NCI-H1092 (cell line): ENCODE measurements at regions not wholly inside any gene's neighbourhood (a gene's known extent, or its start where the extent isn't known, plus 50 kb on each side); places are given as distances from the start of the nearest gene placed in this dataset.

Source experiments
- DNase-seq: peaks from one replicate; lab custom pipeline; 2025; lab: John Stamatoyannopoulos, UW

DNA sequence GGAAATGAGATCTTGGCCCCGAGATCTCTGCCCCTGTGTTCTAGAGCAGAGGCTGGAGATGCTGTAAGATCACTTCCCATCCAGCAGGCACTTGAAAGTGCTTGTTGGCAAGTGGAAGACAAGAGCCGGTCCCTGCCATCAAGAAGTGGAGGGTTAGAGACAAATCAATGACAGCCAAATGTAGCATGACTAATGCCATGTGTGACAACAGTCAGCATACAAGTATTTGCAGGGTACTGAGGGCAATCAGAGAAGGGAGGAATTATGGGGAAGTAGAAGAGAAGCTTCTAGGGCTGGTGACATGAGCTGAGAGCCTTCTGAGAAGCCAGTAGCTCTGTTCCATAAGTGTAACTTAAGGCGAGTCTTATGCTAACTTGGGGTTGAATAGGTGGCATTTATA, 58.6 kb downstream of the TMEM17 start:
- no peak for DNase-seq

DNA sequence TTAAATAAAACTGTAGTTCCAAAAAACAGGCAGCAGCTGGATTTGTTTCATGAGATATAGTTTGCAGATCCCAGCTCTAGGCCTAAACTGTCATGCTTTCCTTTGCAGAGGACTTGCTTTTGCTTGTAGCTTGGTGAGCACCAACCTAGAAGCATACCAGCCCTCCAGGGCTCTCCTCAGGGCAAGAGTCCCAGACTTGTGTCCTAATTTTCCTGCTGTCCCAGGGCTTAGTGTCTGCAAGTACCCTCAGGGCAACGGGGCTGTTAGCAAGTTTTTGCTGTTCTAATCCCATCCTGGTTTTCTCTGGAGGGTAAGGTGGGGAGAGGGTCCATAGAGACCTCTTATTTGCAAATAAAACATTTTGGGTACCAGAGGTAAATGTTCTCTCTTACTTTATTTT, 59.5 kb downstream of the TMEM17 start:
- no peak for DNase-seq

- no peak for DNase-seq
Measured at GRCh38 chr2:62443886-62444285, 62.1 kb downstream of the TMEM17 start.

DNA sequence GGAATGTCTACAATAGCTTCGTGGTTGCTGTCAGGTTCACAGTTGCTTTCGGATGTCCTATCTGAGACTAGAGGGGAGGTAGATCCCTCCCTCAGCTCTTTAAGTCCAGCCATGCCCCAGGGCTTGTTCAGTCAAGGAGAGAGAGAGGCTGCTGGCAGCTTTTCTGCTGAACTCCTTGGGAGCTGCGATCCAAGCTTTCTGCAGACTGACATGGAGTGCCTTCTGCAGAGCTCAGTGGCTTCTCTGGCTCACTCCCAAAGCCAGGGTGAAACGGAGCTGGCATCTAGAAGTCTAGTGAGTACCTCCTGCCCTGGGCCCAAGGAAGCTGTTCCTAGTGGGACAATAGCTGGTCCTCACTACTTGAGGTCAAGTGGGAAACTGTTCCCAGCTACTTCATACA, 62.5 kb downstream of the TMEM17 start:
- DNase-seq = no peak

DNA sequence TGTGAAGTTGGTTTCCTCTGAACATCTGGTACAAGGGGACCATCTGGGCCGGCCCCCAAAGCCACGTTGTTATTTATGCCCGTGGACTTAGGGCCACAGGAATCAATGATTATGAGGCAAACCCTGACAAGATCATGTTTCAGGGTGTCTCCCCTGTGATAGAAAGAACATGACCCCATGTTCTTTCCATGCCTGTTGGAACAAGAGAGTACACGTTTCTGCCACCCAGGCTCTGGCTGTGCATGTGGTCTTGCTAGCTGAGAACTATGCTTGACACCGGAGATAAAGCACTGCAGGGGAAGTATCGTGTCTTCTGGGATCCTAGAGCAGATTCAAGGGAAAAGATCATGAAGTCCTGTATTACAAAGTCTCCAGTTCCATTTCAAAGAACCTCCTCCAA, 64.2 kb downstream of the TMEM17 start:
- DNase-seq = no peak

- no peak for DNase-seq
Measured at GRCh38 chr2:62441421-62441820, 64.6 kb downstream of the TMEM17 start.

- no peak for DNase-seq
Measured at GRCh38 chr2:62440281-62440946, 65.6 kb downstream of the TMEM17 start.

DNA sequence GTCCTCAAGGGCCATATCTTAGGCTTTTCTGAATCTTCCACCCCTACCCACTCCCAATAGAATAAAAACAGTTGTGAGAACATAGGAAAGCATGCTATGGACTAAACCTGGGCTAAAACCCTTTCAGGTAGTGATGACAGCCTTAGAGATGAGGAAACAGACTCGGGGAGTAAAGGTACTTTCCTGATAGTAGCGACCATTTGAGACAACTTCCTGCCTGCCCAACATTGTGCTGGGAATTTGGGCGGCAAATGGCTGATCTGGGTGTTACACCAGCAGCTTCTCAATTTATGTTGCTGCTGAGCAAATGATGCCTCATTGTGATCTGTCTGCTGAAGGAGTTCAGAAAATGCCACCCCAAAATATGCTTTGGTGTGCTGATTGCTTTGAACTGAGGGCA, 66.6 kb downstream of the TMEM17 start:
- no peak for DNase-seq

DNA sequence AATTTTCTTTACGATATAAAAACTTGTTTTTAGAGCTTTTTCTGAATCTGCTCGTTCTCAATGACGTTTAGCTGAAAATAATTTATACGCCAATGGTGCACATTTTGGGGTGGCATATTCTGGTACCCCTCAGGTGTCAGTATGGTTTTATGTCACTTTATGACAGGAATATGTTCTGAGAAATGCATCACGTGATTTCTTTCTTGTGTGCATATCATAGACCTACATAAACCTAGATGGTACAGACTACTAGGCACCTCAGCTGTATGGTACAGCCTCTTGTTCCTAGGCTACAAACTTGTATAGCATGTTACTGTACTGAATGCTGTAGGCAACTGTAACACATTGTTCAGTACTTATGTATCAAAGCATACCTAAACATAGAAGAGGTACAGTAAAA, 68.2 kb downstream of the TMEM17 start:
- no peak for DNase-seq

DNA sequence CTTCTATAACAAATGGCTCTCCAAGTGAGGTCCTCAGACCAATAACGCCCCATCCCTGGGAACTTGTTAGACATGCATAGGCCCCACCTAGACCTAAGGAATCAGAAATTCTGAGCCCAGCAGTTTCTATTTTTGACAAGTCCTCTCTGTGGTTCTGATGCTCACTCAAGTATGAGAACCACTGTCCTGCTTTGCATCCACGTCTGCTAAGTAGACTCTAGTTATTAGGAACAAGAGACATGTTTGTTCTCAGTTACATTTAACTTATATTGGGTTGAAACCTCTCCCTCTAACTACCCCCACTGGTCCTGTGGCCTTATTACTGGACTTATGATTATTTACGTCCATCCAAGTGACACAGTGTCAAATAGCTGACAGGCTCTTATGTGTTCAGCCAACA, 70.3 kb downstream of the TMEM17 start:
- no peak for DNase-seq

DNA sequence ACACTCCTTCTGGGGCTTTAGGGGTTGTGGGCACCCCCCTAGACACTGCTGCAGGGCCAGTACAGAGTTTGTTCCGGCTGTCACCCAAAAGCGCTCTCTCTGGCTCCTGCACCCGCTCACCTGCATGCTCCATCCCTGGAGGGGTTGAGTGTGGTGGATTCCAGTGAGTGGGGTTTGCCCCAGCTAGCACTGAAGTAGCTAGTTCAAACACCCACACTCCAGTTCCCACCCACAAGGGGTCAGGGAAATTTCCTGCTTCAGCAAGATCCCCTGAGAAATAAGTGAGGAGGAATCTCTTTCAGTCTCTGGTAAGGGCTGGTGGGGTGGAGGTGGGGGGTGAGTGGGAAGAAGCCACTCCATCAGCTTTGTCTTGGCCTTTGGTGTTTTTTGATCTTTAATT, 73.6 kb downstream of the TMEM17 start:
- DNase-seq = no peak

DNA sequence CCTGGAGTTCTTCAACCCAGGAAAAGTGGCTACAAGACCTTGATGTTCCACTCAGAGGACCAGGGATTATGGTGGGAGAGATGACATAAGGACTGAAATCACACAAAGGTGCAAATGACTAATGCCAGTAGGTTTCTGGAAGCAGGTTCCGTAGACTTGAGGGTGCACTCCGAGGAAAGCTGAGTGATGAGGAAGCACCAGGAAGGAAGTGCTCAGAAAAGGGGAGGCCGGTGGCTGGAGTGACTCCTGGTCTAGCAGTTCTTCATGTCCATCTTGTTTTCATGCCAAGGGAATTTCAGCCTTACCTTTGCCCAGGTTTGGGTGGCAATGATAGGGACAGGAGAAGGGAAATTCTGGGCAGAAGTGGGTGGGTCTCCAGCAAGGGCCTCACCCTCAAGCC, 74.5 kb downstream of the TMEM17 start:
- no peak for DNase-seq

DNA sequence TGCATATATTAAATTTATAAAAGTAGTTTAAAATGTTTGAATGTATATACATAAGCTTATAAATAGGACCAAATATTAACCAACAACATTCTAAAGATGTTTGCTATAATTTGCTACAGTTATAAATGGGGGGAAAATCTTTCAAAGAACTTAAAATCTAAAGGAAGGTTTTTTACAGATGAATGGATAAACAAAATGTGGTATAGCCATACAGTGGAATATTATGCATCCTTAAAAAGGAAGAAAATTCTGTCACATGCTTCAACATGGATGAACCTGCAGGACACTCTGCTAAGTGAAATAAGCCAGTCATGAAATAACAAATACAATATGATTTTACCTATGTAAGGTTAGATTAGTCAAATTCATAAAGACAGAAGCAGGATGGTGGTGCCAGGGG, 75.8 kb downstream of the TMEM17 start:
- DNase-seq = no peak

DNA sequence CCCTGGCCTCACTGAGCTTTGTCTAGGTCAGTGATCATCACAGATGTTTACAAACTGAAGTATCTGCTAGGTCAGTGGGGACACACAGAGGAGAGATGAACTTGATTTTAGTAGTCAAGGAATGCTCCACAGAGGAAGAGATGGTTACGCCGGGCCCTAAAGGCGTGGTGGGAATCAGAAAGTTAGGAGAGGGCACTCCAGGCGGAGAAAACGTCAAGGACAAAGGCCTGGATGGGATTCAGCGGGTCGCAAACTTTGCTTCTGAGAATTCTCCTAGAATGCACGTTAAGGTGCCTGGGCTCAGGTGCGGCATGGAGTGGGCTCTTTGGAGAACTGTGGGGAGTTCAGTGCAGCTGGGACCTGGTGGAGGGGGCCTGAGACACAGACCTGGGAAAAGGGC, 78.8 kb downstream of the TMEM17 start:
- DNase-seq = no peak

DNA sequence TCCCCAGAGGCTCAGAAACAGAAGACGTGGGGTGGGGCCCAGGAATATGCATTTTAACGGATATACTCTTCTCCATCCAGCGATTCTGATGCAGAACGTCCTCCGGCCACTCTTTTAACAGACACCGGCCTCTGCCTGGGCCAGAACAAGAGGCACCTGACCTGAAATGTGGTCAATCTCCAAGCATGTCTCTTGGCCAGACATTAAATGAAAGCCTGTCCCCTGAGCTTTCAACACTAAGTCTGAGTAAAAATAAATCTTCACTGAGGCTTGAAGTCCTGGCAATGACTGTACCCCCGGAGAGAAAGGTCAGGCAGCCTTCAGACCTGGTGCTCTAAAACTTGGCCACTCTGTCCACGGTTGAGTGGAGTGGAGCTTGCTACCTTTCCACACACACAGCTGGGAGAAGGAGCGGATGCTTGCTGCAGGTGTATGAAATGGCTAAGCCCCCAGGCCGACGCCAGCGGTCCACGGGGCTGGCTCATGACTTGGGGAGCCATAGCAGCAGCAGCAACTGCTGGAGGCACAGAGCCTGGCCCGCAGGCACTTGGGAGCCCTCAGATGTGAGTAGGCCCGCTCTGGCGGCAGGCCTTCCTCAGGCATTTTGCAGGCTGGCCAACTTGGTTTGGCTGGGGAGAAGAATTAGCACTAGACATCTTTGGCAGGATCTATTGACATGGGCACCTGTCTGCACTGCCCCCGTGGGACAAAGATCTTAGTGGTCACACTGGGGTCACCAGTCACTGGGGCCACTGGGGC, 79.7 kb downstream of the TMEM17 start:
- DNase-seq = no peak

DNA sequence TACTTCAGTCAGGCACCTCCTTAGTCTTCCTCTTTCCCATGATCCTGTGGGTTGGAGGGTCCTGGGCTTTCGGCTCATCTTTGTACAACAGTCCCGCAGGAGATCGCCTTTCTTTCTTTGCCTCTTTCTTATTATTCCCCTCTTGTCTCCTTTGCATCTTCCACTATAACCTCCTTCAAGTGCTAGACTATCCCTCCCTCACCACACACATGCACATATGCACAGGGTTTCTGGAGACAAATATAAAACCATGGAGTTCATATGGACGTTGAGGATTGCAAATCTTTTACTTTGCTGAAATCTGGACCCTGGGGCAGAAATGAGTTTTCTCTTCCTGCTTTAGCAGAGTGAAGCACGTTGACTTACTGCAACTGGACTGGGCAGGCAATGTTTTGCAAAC, 80.3 kb downstream of the TMEM17 start:
- DNase-seq = no peak

DNA sequence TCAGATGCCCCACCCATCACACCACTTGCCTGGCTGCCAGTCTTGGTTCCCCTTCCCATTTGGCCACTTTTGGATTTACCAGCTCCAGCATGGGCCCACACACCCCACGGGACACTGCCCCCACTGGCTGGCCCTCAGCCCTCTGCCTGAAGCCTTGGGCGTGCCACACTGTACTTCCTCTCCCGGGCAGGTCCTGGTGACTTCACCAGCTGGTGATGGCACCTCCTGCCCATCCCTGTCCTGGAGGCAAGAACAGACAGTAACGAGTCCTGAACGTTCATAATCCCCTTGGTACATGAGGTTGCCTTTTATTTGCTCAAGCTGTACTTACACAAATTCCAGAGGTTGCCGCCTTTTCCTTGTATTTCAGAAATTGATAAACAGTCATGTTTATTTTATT, 81.1 kb downstream of the TMEM17 start:
- DNase-seq = no peak

DNA sequence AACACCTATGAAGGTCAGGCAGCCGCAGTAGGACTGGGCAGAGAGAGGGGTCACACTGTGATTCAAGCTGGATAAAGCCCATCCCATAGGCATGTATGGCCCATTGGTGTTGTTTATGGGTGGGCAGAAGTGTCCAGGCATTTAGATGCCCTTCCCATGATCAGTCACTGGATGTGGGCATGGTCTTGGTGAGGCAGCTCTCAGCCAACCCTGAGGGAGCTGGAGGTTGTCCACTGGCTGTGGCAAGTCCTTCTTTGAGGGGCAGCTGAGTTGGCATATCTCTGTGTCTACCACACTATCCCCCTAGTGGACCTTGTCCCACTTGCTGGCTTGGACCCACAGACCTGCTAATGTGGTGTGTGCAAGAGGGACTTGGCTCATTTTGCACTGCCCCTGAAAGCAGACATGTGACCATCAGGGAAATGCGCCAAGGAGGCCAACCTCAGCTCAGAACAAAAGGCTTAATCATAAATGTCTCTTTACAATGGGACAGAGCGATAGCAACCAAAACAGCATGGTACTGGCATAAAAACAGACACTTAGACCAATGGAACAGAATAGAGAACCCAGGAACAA, 82.0 kb downstream of the TMEM17 start:
- no peak for DNase-seq

DNA sequence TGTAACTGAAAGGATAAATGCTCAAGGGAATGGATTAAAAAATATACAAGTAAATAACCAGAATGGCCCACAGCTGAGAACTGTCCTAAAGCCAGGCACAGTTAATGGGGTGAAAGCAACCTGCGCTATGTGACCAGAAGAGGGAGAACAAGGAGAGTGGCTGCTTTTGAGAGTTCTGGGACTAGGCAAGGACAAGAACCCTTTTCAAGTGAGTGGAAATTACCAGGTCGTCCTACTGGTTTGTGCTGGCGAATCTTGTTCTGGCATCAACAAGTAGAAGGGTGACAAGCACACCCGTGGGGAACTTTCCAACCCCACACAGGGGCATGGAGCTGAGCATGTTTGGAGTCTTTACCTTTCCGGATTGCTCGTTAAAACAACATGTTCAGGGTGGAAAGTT, 82.8 kb downstream of the TMEM17 start:
- no peak for DNase-seq

DNA sequence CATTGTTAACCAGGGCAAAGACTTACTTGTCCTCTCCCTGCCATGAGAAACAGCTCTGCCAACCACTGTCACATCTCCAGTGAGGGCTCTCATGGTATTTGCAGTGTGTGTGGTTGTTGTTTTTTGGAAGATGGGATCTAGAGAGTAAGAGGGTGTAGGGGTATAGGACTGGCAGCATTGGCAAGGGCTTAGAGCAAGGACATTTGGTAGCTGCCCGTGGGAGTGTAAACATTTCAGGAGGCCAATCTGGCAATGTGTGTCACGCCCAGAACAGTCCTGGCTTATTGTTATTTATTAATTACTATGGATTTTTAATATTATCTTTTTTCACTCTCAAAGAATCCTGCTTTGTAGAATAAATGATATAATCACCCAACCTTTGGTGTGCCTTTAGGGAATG, 90.5 kb downstream of the TMEM17 start:
- no peak for DNase-seq

DNA sequence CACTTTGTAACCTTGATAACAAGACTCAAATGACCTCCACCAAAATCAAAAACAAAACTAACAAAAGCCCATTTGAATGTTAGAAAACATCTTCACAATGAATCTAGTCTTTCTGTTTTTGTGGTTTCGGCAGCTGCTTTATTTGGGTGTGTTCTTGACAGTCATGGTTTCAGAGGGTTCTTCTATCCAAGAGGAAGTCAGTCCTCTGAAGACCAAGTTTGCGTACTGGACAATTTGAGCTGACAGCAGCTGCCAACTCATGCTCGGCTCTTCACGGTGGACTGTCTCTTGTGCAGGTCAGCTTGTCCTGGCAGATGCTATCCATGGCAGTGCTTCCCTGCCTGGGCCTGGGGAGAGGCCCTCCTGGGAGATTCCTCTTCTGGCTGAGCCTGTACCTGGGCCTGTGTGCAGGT, 91.0 kb downstream of the TMEM17 start:
- no peak for DNase-seq

- no peak for DNase-seq
Measured at GRCh38 chr2:62413116-62413663, 92.8 kb downstream of the TMEM17 start.

GRCh38 chr2:62412347-62412742, 93.7 kb downstream of the TMEM17 start:
- no peak for DNase-seq
